VCaP (cell line): ENCODE measurements at regions not wholly inside any gene's neighbourhood (a gene's known extent, or its start where the extent isn't known, plus 50 kb on each side); places are given as distances from the start of the nearest gene placed in this dataset.

ENCODE experiments used
- H3K27ac ChIP-seq: fragments of 450-650 bp; 2 replicates; pipeline ENCODE4 v1.5.1; 2017
- TF ChIP-seq, protein P1 (sequence below): fragments of 450-650 bp; conservative IDR thresholded peaks from 2 replicates; pipeline ENCODE4 v1.5.1; 2017; ENCODE audit warnings: mild to moderate bottlenecking, moderate library complexity

DNA sequence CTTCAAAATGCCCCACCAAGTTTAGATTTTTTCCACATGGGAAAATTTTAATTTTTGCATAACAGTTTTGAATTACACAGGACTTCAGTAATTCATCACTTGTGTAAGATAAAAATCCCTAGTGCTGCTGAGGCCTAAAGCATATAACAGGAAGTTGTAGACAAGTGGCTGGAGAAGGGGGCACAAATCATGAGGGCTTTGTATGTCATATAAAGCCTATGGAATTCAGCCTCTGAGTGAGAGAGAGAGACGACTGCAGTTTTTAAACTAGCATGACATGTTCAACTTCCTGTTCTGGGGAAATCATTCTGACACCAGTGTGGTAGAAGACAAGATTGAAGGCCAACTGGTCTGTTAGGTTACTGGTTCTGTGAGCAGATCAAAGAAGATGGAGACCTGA lies 187.3 kb upstream of the CHST9 start:
- TF ChIP-seq, protein P1, sequence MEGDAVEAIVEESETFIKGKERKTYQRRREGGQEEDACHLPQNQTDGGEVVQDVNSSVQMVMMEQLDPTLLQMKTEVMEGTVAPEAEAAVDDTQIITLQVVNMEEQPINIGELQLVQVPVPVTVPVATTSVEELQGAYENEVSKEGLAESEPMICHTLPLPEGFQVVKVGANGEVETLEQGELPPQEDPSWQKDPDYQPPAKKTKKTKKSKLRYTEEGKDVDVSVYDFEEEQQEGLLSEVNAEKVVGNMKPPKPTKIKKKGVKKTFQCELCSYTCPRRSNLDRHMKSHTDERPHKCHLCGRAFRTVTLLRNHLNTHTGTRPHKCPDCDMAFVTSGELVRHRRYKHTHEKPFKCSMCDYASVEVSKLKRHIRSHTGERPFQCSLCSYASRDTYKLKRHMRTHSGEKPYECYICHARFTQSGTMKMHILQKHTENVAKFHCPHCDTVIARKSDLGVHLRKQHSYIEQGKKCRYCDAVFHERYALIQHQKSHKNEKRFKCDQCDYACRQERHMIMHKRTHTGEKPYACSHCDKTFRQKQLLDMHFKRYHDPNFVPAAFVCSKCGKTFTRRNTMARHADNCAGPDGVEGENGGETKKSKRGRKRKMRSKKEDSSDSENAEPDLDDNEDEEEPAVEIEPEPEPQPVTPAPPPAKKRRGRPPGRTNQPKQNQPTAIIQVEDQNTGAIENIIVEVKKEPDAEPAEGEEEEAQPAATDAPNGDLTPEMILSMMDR = no peak
- no peak overlapping the region for H3K27ac ChIP-seq

DNA sequence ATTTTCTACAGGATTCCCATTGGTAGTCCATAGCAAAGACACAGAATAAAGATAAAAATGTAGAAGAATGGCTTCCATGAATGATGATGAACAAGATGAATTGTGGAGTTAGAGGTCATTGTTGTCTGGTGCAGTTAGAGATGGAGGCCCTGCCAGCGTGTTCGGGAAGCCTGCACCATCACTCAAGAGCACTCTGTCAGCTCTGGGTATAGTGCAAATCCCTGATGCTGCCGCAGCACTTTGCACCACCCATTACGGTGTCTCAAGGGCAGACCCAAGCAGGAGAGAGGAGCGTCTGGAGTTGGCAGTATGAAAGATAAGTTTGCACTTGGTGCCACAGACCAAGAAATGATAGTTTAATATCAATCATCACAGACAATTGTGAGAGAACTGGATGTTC lies 181.6 kb upstream of the CHST9 start:
- no peak overlapping the region for H3K27ac ChIP-seq

DNA sequence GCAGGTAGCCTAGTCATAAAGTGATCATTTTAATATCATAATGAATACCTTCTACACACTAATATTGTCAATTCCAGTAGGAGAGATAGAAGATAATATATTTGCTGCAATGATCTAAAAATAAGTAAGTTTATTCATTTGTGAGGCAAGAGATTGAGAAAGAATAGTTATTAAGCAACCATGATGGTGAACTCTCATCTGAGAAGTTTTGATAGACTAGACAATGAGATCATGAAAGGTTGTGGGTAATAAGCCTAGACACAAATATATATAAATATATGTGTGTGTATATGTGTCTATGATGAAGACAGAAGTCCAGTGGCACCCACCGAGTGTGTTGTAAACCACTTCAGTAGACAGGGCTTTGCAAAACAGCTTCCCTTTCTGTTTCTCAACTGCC lies 181.0 kb upstream of the CHST9 start:
- H3K27ac ChIP-seq = no peak overlapping the region
- TF ChIP-seq, protein P1 = no peak

More for the DNA sequence above, 181.6 kb upstream of the CHST9 start:
- TF ChIP-seq, protein P1 = no peak

DNA sequence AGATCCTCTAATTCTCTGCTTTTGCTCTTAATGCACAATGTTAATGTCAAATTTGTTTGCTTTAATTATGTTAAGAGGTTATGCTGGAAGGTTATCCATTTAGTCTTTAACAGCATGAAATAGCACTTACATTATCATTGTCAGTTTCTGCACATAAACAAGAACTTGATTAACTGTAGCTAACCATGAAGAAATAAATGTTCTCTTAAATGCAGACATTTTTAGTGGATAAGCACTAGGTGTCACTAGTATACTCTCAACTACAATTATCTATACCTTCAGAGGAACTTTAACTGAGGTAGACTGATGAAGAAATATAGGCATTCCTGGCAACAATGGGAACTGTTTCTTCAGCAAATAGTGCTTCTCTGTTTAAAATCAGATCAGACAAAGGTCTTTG lies 178.8 kb upstream of the CHST9 start:
- TF ChIP-seq, protein P1 = peak; percentile 73

DNA sequence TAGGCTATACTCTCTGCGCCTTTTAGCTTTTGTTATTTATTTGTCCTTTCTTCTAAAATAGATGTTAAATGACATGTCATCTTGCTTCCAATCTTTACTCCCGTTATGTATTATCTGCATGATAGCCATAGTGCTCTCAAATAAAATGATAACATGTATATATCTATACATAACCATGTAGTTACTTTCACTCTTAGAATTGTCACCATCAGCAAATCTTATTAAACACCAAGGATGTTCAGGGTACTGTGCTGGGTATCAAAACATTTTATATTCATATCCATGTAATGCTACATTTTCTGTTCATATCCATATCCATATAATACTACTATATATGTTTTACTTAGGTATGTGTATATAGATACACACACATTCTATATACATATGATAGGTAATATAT lies 176.4 kb upstream of the CHST9 start:
- no peak overlapping the region for H3K27ac ChIP-seq
- TF ChIP-seq, protein P1 = no peak

More for the DNA sequence above, 178.8 kb upstream of the CHST9 start:
- H3K27ac ChIP-seq = no peak overlapping the region

DNA sequence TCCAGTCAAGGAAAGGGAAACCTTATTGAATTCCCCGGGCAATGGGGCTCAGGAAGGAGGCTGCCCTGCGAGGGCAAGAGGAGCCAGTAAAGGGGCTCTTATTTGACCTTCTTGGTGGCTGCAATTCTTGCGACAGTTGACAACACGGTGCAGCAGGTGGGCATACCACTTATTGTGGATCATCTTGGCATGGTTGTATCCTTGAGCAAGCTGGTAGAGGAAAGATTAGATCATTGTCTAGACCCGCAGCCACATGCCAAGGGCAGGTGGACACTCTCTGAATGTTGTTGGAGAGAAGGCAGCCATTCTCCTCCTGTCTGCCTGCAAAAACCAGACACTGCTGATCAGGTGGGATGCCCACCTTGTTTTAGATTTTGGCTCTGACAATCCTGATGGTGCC lies 170.2 kb upstream of the CHST9 start:
- no peak overlapping the region for H3K27ac ChIP-seq
- TF ChIP-seq, protein P1 = no peak

DNA sequence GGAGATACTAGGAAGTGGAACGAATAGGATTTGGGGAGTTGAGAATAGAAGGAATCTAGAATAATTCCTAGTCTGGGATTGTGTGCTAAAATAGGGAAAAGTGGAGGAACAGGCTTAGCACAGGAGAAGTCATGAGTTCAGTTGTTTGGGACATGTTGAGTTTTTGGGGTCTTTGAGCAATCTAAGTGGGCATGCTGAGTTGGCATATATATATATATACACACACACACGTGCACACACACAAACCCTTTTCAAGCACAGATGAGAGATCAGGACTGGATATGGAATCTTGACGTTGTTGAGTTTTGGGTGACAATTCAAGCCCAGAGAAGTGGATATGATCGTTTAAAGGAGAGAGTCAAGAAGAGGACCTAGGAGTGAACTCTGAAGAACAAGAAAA lies 168.2 kb upstream of the CHST9 start:
- TF ChIP-seq, protein P1 = no peak
- H3K27ac ChIP-seq = no peak overlapping the region
